Ishikawa (cell line): ENCODE measurements at regions not wholly inside any gene's neighbourhood (a gene's known extent, or its start where the extent isn't known, plus 50 kb on each side); places are given as distances from the start of the nearest gene placed in this dataset.

Experiments
- EP300 ChIP-seq: IDR thresholded peaks from 2 replicates; pipeline ENCODE4 v1.6.1; 2012; ENCODE audit warnings: borderline replicate concordance
- RAD21 ChIP-seq: IDR thresholded peaks from 2 replicates; pipeline ENCODE4 v1.6.1; 2012; ENCODE audit warnings: low read depth
- TAF1 ChIP-seq: IDR thresholded peaks from 2 replicates; pipeline ENCODE4 v1.6.1; 2012; ENCODE audit warnings: low read depth, mild to moderate bottlenecking
- TCF12 ChIP-seq: IDR thresholded peaks from 2 replicates; pipeline ENCODE4 v1.6.1; 2012; ENCODE audit warnings: low read depth
- TEAD4 ChIP-seq: IDR thresholded peaks from 2 replicates; pipeline ENCODE4 v1.6.1; 2012
- YY1 ChIP-seq: IDR thresholded peaks from 2 replicates; pipeline ENCODE4 v1.6.1; 2012; ENCODE audit warnings: low read depth
- ZBTB7A ChIP-seq: IDR thresholded peaks from 2 replicates; pipeline ENCODE4 v1.6.1; 2012; ENCODE audit warnings: low read depth
- TF ChIP-seq, protein P1 (sequence below): IDR thresholded peaks from 2 replicates; pipeline ENCODE4 v1.6.1; 2012
- TF ChIP-seq, protein P2 (sequence below): IDR thresholded peaks from 2 replicates; pipeline ENCODE4 v1.6.1; 2012; ENCODE audit warnings: low read depth, mild to moderate bottlenecking

DNA sequence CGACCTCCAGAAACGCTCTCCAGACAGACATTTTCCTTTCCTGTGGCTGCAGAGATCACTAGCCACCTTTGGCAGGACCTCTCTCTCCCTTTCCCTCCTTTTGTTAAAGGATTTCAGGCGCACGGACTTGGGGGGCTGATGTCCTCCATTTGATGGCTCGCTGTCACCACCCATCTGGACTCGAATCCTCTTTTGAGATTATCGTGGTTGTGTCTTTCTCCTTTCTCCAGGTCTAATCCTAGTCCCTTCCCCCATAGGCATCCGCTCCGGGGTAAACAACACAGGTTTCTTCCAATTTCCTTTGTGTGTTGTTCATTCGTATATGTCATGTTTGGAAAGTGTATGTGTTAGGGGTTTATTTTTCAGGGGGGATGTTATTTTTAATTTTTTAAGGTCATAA lies 56.7 kb upstream of the SLC24A4 start:
- TF ChIP-seq, protein P1, sequence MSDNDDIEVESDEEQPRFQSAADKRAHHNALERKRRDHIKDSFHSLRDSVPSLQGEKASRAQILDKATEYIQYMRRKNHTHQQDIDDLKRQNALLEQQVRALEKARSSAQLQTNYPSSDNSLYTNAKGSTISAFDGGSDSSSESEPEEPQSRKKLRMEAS: no peak
- no peak for TF ChIP-seq YY1
- TF ChIP-seq ZBTB7A: no peak
- TF ChIP-seq, protein P2, sequence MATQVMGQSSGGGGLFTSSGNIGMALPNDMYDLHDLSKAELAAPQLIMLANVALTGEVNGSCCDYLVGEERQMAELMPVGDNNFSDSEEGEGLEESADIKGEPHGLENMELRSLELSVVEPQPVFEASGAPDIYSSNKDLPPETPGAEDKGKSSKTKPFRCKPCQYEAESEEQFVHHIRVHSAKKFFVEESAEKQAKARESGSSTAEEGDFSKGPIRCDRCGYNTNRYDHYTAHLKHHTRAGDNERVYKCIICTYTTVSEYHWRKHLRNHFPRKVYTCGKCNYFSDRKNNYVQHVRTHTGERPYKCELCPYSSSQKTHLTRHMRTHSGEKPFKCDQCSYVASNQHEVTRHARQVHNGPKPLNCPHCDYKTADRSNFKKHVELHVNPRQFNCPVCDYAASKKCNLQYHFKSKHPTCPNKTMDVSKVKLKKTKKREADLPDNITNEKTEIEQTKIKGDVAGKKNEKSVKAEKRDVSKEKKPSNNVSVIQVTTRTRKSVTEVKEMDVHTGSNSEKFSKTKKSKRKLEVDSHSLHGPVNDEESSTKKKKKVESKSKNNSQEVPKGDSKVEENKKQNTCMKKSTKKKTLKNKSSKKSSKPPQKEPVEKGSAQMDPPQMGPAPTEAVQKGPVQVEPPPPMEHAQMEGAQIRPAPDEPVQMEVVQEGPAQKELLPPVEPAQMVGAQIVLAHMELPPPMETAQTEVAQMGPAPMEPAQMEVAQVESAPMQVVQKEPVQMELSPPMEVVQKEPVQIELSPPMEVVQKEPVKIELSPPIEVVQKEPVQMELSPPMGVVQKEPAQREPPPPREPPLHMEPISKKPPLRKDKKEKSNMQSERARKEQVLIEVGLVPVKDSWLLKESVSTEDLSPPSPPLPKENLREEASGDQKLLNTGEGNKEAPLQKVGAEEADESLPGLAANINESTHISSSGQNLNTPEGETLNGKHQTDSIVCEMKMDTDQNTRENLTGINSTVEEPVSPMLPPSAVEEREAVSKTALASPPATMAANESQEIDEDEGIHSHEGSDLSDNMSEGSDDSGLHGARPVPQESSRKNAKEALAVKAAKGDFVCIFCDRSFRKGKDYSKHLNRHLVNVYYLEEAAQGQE: no peak
- TF ChIP-seq TCF12: no peak
- no peak for TF ChIP-seq EP300
- no peak for TF ChIP-seq TEAD4
- no peak for TF ChIP-seq TAF1
- TF ChIP-seq RAD21: no peak
